ENCODE measurements at regions not wholly inside any gene's neighbourhood (a gene's known extent, or its start where the extent isn't known, plus 50 kb on each side); places are given as distances from the start of the nearest gene placed in this dataset.

GRCh38 chr10:61135276-61135721 lies 191.3 kb upstream of the RHOBTB1 start:
- Histone ChIP-seq H3K4me3 (ENCODE audit: low read length in 2 of 2) (no peak overlapping the region), H3K9me3 (ENCODE audit: control insufficient read depth in 1 of 2, low read length in 2 of 2) (no peaks in the 10 kb centered on the region), H3K4me1 (ENCODE audit: insufficient read depth, low read length) (no peaks in the 10 kb centered on the region), H3K27ac (ENCODE audit: low read depth, low read length) (no peak overlapping the region), H3K36me3 (ENCODE audit: insufficient read depth, low read length) (no peaks in the 10 kb centered on the region), H3K27me3 (ENCODE audit: insufficient read depth, low read length) (no peaks in the 10 kb centered on the region)
- H3K9me3 Mint-ChIP-seq: peaks cover 0 to 2% (median 0%) of the 10 kb centered on the region in 8 donors
- no peak overlapping the region for H3K27ac Mint-ChIP-seq
- CTCF ChIA-PET (ENCODE audit: partially characterized antibody): no interaction called here
- H3K36me3 Mint-ChIP-seq: no peaks in the 10 kb centered on the region
- peaks cover 0 to 1% of the 10 kb centered on the region in 2 donors for H3K27me3 Mint-ChIP-seq
- H3K4me3 Mint-ChIP-seq: no peak overlapping the region
- intact Hi-C loops (cut with micrococcal nuclease): no loop called here
- H3K4me1 Mint-ChIP-seq: no peaks in the 10 kb centered on the region
- POLR2A ChIA-PET (ENCODE audit: partially characterized antibody): interaction anchor here (0.8 kb wide), 1 partner anchor 19 kb away, joined by 3 read pairs; no protein-coding TSS in a partner anchor
- DNase-seq: no peak

- Mint-ChIP-seq H3K36me3 (no peaks in the 10 kb centered on the region), H3K27ac (no peak overlapping the region), H3K4me3 (no peak overlapping the region), H3K9me3 (peaks cover 0 to 2% (median 0%) of the 10 kb centered on the region in 8 donors), H3K4me1 (no peaks in the 10 kb centered on the region), H3K27me3 (peaks cover 0 to 3% of the 10 kb centered on the region in 2 donors)
- CTCF ChIA-PET (ENCODE audit: partially characterized antibody): interaction anchor here (1.1 kb wide), 1 partner anchor 18 kb away, joined by 3 read pairs; no protein-coding TSS in a partner anchor
- DNase-seq: no peak
- H3K9me3 ChIP-seq (ENCODE audit: control insufficient read depth in 1 of 2, low read length in 2 of 2): no peaks in the 10 kb centered on the region
- no peaks in the 10 kb centered on the region for H3K36me3 ChIP-seq (ENCODE audit: insufficient read depth, low read length)
- H3K27ac ChIP-seq (ENCODE audit: low read depth, low read length): no peak overlapping the region
- POLR2A ChIA-PET (ENCODE audit: partially characterized antibody): no interaction called here
- intact Hi-C loops (cut with micrococcal nuclease): no loop called here
- no peak overlapping the region for H3K4me3 ChIP-seq (ENCODE audit: low read length in 2 of 2)
- H3K4me1 ChIP-seq (ENCODE audit: insufficient read depth, low read length): no peaks in the 10 kb centered on the region
- H3K27me3 ChIP-seq (ENCODE audit: insufficient read depth, low read length): no peaks in the 10 kb centered on the region
Measured at GRCh38 chr10:61130366-61130765, 186.4 kb upstream of the RHOBTB1 start.

GRCh38 chr10:61128196-61128595 lies 184.2 kb upstream of the RHOBTB1 start:
- Mint-ChIP-seq H3K36me3 (no peaks in the 10 kb centered on the region), H3K27ac (no peak overlapping the region), H3K4me1 (no peaks in the 10 kb centered on the region), H3K4me3 (no peak overlapping the region), H3K27me3 (peaks cover 0 to 5% of the 10 kb centered on the region in 2 donors), H3K9me3 (no peaks in the 10 kb centered on the region)
- Histone ChIP-seq H3K4me3 (ENCODE audit: low read length in 2 of 2) (no peak overlapping the region), H3K27me3 (ENCODE audit: insufficient read depth, low read length) (no peaks in the 10 kb centered on the region), H3K9me3 (ENCODE audit: control insufficient read depth in 1 of 2, low read length in 2 of 2) (no peaks in the 10 kb centered on the region), H3K27ac (ENCODE audit: low read depth, low read length) (no peak overlapping the region), H3K36me3 (ENCODE audit: insufficient read depth, low read length) (no peaks in the 10 kb centered on the region), H3K4me1 (ENCODE audit: insufficient read depth, low read length) (no peaks in the 10 kb centered on the region)
- intact Hi-C loops (cut with micrococcal nuclease): no loop called here
- ChIA-PET POLR2A (ENCODE audit: partially characterized antibody) (no interaction called here), CTCF (ENCODE audit: partially characterized antibody) (interaction anchor here (0.9 kb wide), 1 partner anchor 12 kb away, joined by 3 read pairs; no protein-coding TSS in a partner anchor)
- DNase-seq: no peak

GRCh38 chr10:61125560-61126170 lies 181.7 kb upstream of the RHOBTB1 start:
- H3K36me3 ChIP-seq (ENCODE audit: insufficient read depth, low read length): no peaks in the 10 kb centered on the region
- Mint-ChIP-seq H3K4me3 (no peak overlapping the region), H3K27ac (no peak overlapping the region), H3K9me3 (no peaks in the 10 kb centered on the region), H3K27me3 (peaks cover 0 to 7% of the 10 kb centered on the region in 2 donors), H3K36me3 (no peaks in the 10 kb centered on the region), H3K4me1 (no peaks in the 10 kb centered on the region)
- POLR2A ChIA-PET (ENCODE audit: partially characterized antibody): no interaction called here
- H3K27me3 ChIP-seq (ENCODE audit: insufficient read depth, low read length): no peaks in the 10 kb centered on the region
- H3K27ac ChIP-seq (ENCODE audit: low read depth, low read length): no peak overlapping the region
- no peaks in the 10 kb centered on the region for H3K4me1 ChIP-seq (ENCODE audit: insufficient read depth, low read length)
- DNase-seq: no peak
- no peaks in the 10 kb centered on the region for H3K9me3 ChIP-seq (ENCODE audit: control insufficient read depth in 1 of 2, low read length in 2 of 2)
- CTCF ChIA-PET (ENCODE audit: partially characterized antibody): no interaction called here
- H3K4me3 ChIP-seq (ENCODE audit: low read length in 2 of 2): no peak overlapping the region
- intact Hi-C loops (cut with micrococcal nuclease): no loop called here

GRCh38 chr10:61124756-61125530 lies 181.0 kb upstream of the RHOBTB1 start:
- CTCF ChIA-PET (ENCODE audit: partially characterized antibody): no interaction called here
- POLR2A ChIA-PET (ENCODE audit: partially characterized antibody): no interaction called here
- no peaks in the 10 kb centered on the region for H3K4me1 Mint-ChIP-seq
- peaks cover 0 to 7% of the 10 kb centered on the region in 2 donors for H3K27me3 Mint-ChIP-seq
- H3K4me3 Mint-ChIP-seq: no peak overlapping the region
- H3K36me3 Mint-ChIP-seq: no peaks in the 10 kb centered on the region
- Histone ChIP-seq H3K36me3 (ENCODE audit: insufficient read depth, low read length) (no peaks in the 10 kb centered on the region), H3K4me1 (ENCODE audit: insufficient read depth, low read length) (no peaks in the 10 kb centered on the region), H3K9me3 (ENCODE audit: control insufficient read depth in 1 of 2, low read length in 2 of 2) (no peaks in the 10 kb centered on the region), H3K4me3 (ENCODE audit: low read length in 2 of 2) (no peak overlapping the region), H3K27me3 (ENCODE audit: insufficient read depth, low read length) (no peaks in the 10 kb centered on the region), H3K27ac (ENCODE audit: low read depth, low read length) (no peak overlapping the region)
- no peak overlapping the region for H3K27ac Mint-ChIP-seq
- H3K9me3 Mint-ChIP-seq: no peaks in the 10 kb centered on the region
- intact Hi-C loops (cut with micrococcal nuclease): no loop called here
- no peak for DNase-seq

DNA sequence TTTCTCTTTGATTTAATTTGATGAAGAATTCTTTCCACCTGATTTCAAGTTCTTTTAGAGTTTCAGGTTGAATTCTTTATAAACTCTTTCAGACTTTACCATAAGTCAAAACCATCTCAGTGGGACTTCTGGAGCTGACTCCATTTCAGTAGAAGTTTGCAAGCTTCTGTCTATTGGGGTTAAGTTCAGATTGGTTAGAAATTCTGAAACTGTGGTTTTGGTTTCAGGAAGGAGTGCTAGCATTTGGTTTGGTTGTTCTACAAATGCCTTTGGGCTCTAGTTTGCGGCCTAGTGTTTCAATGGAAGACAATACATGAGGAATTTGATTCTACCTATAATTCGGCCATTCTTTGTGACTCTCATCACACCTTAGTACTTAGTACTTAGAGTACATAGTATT lies 176.8 kb upstream of the RHOBTB1 start:
- H3K27ac ChIP-seq (ENCODE audit: low read depth, low read length): no peak overlapping the region
- CTCF ChIA-PET (ENCODE audit: partially characterized antibody): no interaction called here
- H3K4me1 ChIP-seq (ENCODE audit: insufficient read depth, low read length): no peaks in the 10 kb centered on the region
- H3K9me3 Mint-ChIP-seq: peaks cover 0 to 1% (median 0%) of the 10 kb centered on the region in 8 donors
- no peak overlapping the region for H3K4me3 Mint-ChIP-seq
- no peaks in the 10 kb centered on the region for H3K27me3 ChIP-seq (ENCODE audit: insufficient read depth, low read length)
- H3K27me3 Mint-ChIP-seq: peaks cover 0 to 7% of the 10 kb centered on the region in 2 donors
- no peak for DNase-seq
- intact Hi-C loops (cut with micrococcal nuclease): no loop called here
- H3K36me3 ChIP-seq (ENCODE audit: insufficient read depth, low read length): no peaks in the 10 kb centered on the region
- no peaks in the 10 kb centered on the region for H3K9me3 ChIP-seq (ENCODE audit: control insufficient read depth in 1 of 2, low read length in 2 of 2)
- H3K4me3 ChIP-seq (ENCODE audit: low read length in 2 of 2): no peak overlapping the region
- POLR2A ChIA-PET (ENCODE audit: partially characterized antibody): no interaction called here
- no peaks in the 10 kb centered on the region for H3K4me1 Mint-ChIP-seq
- H3K36me3 Mint-ChIP-seq: no peaks in the 10 kb centered on the region
- H3K27ac Mint-ChIP-seq: no peak overlapping the region

DNA sequence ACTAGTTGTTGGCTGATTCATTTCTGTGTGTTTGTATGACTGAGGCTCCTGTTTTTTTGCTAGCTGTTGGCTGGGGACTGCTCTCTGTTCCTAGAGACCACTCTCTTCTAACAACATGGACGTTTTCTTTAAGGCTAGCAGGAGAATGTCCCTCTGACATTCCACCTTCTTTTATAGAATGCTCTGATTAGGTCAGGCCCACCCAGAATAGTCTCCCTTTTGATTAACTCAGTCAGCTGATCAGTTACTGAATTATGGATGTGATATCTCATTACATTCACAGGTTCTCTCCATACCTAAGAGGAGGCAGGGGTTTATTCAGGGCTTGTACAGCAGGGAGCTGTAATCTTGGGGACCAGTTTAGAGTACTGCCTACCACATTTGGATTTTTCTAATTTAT lies 175.6 kb upstream of the RHOBTB1 start:
- no peaks in the 10 kb centered on the region for H3K9me3 ChIP-seq (ENCODE audit: control insufficient read depth in 1 of 2, low read length in 2 of 2)
- DNase-seq: no peak
- no peak overlapping the region for H3K4me3 Mint-ChIP-seq
- intact Hi-C loops (cut with micrococcal nuclease): no loop called here
- no peak overlapping the region for H3K27ac ChIP-seq (ENCODE audit: low read depth, low read length)
- POLR2A ChIA-PET (ENCODE audit: partially characterized antibody): no interaction called here
- no peak overlapping the region for H3K27ac Mint-ChIP-seq
- H3K4me1 ChIP-seq (ENCODE audit: insufficient read depth, low read length): no peaks in the 10 kb centered on the region
- H3K4me3 ChIP-seq (ENCODE audit: low read length in 2 of 2): no peak overlapping the region
- no peaks in the 10 kb centered on the region for H3K27me3 ChIP-seq (ENCODE audit: insufficient read depth, low read length)
- no peaks in the 10 kb centered on the region for H3K36me3 Mint-ChIP-seq
- peaks cover 0 to 8% of the 10 kb centered on the region in 2 donors for H3K27me3 Mint-ChIP-seq
- no peaks in the 10 kb centered on the region for H3K36me3 ChIP-seq (ENCODE audit: insufficient read depth, low read length)
- CTCF ChIA-PET (ENCODE audit: partially characterized antibody): no interaction called here
- H3K4me1 Mint-ChIP-seq: no peaks in the 10 kb centered on the region
- peaks cover 0 to 1% (median 0%) of the 10 kb centered on the region in 8 donors for H3K9me3 Mint-ChIP-seq

All from CD4-positive, alpha-beta memory T cell (primary cell).